ENCODE measurements at regions not wholly inside any gene's neighbourhood (a gene's known extent, or its start where the extent isn't known, plus 50 kb on each side); places are given as distances from the start of the nearest gene placed in this dataset.

- TF ChIP-seq FOXM1 (IDR thresholded peaks at IDR 0.05; ENCODE audit: borderline replicate concordance, low read depth) (no peak), CREB1 (IDR thresholded peaks at IDR 0.05; ENCODE audit: low read depth) (no peak), CEBPB (IDR thresholded peaks at IDR 0.05) (no peak)
Measured at GRCh38 chr10:3869036-3869435, 84.0 kb upstream of the KLF6 start.

DNA sequence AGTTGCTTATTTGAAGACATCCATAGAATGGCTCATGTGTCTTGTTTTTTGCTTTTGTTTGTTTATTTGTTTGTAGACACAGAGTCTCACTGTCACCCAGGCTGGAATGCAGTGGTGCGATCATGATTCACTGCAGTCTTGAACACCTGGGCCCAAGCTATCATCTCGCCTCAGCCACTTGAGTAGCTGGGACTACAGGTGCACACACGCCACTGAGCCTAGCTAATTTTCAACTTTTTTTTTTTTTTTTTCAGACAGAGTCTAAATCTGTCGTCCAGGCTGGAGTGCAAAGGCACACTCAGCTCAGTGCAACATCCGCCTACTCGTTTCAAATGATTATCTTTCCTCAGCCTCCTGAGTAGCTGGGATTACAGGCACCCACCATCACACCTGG, 83.3 kb upstream of the KLF6 start:
- TF ChIP-seq NFIC (IDR thresholded peaks at IDR 0.05) (no peak), RAD21 (IDR thresholded peaks at IDR 0.05; ENCODE audit: low read depth) (no peak), CEBPB (IDR thresholded peaks at IDR 0.05) (no peak), FOXM1 (IDR thresholded peaks at IDR 0.05; ENCODE audit: borderline replicate concordance, low read depth) (no peak), EP300 (IDR thresholded peaks at IDR 0.05; ENCODE audit: borderline replicate concordance) (no peak)

DNA sequence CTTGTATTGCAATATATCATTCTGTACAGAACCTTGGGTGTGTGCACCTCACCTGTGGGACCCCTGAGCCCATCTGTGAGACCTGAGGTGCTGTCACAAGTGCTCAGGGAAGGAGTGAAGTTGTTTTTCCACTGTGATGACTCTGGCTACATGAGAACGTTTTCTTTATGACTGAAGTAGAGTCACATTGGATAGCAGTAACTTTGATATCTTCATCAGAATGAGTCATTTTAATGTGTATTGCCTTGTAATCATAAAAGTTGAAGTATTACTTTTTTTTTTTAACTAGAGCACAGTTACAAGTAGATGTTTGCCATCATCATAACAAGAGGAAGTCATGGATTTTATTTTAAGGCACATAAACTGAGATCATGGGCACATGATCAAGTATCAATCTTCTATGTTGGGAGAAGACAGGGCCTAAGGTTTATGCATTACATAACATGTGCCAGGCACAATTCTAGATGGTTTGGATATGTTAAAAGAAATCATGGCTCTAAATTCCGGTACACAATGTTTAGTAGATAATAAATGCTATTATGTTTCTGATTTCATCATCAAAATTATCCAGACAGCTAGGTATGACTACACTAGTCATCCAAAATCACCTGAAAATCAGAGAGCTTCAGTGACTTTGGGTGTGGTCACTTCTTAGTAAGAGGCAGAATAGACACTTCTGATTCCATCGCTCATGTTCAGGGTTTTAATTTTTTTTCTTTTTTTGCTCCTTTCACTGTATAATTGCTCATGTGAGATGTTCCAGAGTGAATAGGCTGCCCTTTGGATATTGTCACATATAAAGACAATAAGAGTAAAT, 82.7 kb upstream of the KLF6 start:
- TF ChIP-seq TEAD4 (IDR thresholded peaks at IDR 0.05) (no peak), NFIC (IDR thresholded peaks at IDR 0.05) (no peak), EGR1 (IDR thresholded peaks at IDR 0.05) (no peak), RAD21 (IDR thresholded peaks at IDR 0.05; ENCODE audit: low read depth) (no peak), CREB1 (IDR thresholded peaks at IDR 0.05; ENCODE audit: low read depth) (no peak), YY1 (IDR thresholded peaks at IDR 0.05; ENCODE audit: low read depth) (no peak), ZBTB7A (IDR thresholded peaks at IDR 0.05; ENCODE audit: low read depth) (no peak), CEBPB (IDR thresholded peaks at IDR 0.05) (no peak), FOXM1 (IDR thresholded peaks at IDR 0.05; ENCODE audit: borderline replicate concordance, low read depth) (no peak), TAF1 (IDR thresholded peaks at IDR 0.05; ENCODE audit: low read depth) (no peak), EP300 (IDR thresholded peaks at IDR 0.05; ENCODE audit: borderline replicate concordance) (no peak), REST (IDR thresholded peaks at IDR 0.05; ENCODE audit: low read depth) (no peak), TCF12 (IDR thresholded peaks at IDR 0.05; ENCODE audit: low read depth) (no peak)
- TF ChIP-seq, protein P1, sequence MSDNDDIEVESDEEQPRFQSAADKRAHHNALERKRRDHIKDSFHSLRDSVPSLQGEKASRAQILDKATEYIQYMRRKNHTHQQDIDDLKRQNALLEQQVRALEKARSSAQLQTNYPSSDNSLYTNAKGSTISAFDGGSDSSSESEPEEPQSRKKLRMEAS (IDR thresholded peaks at IDR 0.05): no peak
- TF ChIP-seq, protein P2, sequence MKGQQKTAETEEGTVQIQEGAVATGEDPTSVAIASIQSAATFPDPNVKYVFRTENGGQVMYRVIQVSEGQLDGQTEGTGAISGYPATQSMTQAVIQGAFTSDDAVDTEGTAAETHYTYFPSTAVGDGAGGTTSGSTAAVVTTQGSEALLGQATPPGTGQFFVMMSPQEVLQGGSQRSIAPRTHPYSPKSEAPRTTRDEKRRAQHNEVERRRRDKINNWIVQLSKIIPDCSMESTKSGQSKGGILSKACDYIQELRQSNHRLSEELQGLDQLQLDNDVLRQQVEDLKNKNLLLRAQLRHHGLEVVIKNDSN (IDR thresholded peaks at IDR 0.05): no peak

- TF ChIP-seq NFIC (IDR thresholded peaks at IDR 0.05) (no peak), EP300 (IDR thresholded peaks at IDR 0.05; ENCODE audit: borderline replicate concordance) (no peak), RAD21 (IDR thresholded peaks at IDR 0.05; ENCODE audit: low read depth) (no peak), FOXM1 (IDR thresholded peaks at IDR 0.05; ENCODE audit: borderline replicate concordance, low read depth) (no peak), YY1 (IDR thresholded peaks at IDR 0.05; ENCODE audit: low read depth) (no peak), CEBPB (IDR thresholded peaks at IDR 0.05) (no peak), ZBTB7A (IDR thresholded peaks at IDR 0.05; ENCODE audit: low read depth) (no peak), CREB1 (IDR thresholded peaks at IDR 0.05; ENCODE audit: low read depth) (no peak), REST (IDR thresholded peaks at IDR 0.05; ENCODE audit: low read depth) (no peak), TEAD4 (IDR thresholded peaks at IDR 0.05) (no peak), EGR1 (IDR thresholded peaks at IDR 0.05) (no peak), TCF12 (IDR thresholded peaks at IDR 0.05; ENCODE audit: low read depth) (no peak), TAF1 (IDR thresholded peaks at IDR 0.05; ENCODE audit: low read depth) (no peak)
- TF ChIP-seq, protein P1 (IDR thresholded peaks at IDR 0.05): no peak
- TF ChIP-seq, protein P2 (IDR thresholded peaks at IDR 0.05): no peak
Measured at GRCh38 chr10:3866332-3866731, 81.3 kb upstream of the KLF6 start.

GRCh38 chr10:3865565-3865964, 80.6 kb upstream of the KLF6 start:
- no peak for TF ChIP-seq TEAD4 (IDR thresholded peaks at IDR 0.05)
- TF ChIP-seq TCF12 (IDR thresholded peaks at IDR 0.05; ENCODE audit: low read depth): no peak
- no peak for TF ChIP-seq NFIC (IDR thresholded peaks at IDR 0.05)
- TF ChIP-seq EP300 (IDR thresholded peaks at IDR 0.05; ENCODE audit: borderline replicate concordance): no peak
- TF ChIP-seq, protein P2 (IDR thresholded peaks at IDR 0.05): no peak

Measured in Ishikawa (cell line).